T-helper 2 cell treated with Interferon-gamma antibody and Interleukin-4, amounts not matched to agents 100 ng/mL and 5 ng/mL, for 36 hours (primary cell): ENCODE measurements at regions not wholly inside any gene's neighbourhood (a gene's known extent, or its start where the extent isn't known, plus 50 kb on each side); places are given as distances from the start of the nearest gene placed in this dataset.
"Not testable (repeated sequence)": the region's sequence is repeated elsewhere in the genome, so short reads cannot be mapped to it uniquely, and the experiment has no call there.

ENCODE experiments used
- intact Hi-C: fragments of 100-400 bp; cut with micrococcal nuclease; formaldehyde crosslinking; loops from one replicate; pipeline ENCODE4 v1.15.1; 2023

DNA sequence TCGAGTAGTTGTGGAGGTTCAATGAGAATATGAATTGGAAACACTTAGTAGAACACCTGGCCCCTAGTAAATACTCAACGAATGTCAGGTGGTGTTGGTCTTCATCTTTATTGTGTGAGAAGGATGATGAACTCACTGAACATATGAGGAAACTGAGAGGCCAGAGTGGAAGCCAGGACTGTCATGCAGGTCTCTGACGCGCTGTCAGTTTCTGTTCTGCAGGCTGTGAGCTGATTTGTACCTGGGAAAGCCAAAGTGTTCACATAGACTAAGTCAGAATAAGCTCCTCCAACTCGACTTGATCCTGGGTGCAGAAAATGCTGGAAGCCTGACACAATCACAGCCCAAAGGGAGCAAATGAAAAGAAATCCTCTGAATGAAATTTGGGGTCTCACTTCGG is 222.2 kb downstream of the LY86 start:
- intact Hi-C loops, result loop anchor here (5.0 kb wide), 1 partner anchor 47 kb away; no protein-coding TSS in a partner anchor

DNA sequence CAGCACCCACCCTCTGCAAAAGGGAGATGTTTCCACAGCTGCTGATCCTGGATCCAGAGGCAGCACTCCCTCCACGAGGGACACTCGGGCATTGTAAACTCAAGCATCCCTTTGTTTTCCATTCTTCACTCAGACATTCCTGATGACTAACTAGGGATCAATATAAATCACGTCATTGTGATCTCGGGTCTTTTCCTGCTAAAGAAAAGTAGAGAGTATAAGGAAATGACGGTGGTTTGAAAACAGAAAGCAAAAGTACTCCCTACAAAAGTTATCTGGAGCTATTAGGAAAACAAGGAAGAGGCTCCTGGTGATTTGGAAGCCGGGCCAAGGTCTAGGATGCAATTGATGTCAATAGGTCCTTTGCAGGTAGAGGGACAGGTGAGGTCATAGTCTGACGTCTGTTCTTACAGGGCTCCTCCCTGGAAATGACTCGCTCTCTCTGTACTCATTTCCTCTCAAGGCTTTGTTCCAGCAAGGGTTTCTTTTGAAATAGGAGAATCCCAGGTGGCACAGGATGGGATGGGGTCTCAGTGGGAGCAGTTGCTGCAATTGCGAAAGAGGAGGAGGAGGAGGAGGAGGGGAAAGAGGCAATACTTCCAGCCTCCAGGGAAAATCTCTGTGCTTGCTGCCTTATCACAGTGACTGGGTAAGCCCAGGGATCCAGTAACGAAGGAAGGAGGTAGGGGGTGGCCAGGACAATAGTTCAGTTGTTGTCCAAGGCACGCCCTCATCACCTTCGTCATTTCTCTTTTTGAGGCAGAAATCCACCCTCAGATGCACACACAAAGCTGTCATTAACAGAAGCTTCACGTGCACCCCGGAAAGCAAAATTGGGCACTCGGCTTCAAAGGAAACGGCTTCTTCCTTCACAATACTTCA is 222.8 kb downstream of the LY86 start:
- intact Hi-C loops, result loop anchor here (2.0 to 5.0 kb wide), 2 partner anchors 13 to 46 kb away; no protein-coding TSS in a partner anchor

DNA sequence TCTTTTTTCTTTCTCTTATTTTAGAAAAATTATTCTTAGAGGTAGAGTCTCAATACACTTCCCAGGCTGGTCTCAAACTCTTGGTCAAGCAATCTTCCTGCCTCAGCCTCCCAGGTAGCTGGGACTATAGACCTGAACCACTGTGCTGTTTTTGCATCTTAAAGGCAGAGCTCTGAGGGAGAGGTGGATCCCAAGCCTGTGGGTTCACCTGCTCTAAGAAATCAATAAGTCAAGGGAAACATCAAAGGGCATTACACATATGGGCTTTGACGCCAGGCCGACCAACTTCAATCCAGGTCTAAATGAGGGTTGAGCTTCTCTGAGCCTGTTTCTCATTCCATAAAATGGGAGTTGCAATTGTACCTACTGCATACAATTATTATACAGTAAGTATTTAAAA is 223.9 kb downstream of the LY86 start:
- intact Hi-C loops, result loop anchor here (2.0 to 5.0 kb wide), 2 partner anchors 14 to 45 kb away; no protein-coding TSS in a partner anchor

DNA sequence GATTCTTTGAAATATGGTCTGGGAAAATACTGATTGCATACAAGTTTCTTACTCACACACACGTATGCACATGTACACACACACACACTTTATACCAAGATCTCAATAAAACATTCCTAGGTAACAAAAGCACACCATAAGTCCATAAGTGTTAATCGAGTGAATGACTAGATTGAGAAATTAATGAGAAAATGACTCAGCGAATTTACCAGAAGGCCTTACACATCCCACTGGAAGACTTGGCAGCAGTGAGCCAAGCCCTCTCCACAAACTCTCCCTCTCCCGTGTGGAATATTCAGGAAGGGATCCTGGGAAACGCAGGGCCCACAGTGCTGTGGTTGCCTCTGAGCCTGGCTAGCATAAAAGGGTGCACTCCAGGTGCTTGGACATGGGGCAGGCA is 227.2 kb downstream of the LY86 start:
- intact Hi-C loops, result no loop called here

DNA sequence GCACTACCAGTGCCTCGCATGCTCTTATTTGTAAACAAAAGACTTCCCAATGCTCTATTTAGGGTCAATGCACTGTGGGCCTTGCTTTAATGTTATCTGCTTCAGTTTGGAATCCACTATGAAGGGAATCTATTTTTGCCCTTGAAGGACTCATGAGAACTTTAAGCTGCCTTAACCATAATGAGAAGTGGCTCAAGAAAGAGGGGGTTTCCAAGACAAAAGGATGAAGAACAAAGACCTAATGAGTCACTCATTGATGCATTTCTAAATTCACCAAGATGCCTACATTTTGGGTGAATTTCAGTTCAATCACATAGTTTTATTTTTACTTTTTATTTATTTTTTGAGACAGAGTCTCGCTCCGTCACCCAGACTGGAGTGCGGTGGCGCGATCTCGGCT is 228.2 kb downstream of the LY86 start:
- intact Hi-C loops, result no loop called here

DNA sequence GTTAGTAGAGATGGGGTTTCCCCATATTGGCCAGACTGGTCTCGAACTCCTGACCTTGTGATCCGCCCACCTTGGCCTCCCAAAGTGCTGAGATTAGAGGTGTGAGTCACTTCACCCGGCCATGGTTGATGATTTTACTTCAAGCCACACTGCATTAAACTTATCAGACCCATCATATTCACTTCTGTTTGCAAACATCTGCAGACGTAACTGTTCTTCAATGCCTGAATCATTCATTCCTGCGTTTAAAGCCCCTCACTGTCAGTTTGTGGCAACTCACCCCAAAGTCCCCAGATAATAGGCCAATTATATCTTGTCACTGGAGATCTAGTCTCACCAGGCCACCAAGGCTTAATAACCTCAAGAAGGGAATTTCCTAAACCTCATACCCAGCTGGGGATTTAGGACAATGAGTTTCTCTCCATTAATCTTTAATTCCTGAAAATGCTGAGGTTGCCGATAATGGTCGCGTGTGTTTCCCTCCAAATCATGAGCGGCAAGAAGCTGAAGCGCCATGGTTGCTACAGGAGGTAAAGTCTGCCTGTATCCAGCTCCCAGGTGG is 229.6 kb downstream of the LY86 start:
- intact Hi-C loops, result no loop called here

DNA sequence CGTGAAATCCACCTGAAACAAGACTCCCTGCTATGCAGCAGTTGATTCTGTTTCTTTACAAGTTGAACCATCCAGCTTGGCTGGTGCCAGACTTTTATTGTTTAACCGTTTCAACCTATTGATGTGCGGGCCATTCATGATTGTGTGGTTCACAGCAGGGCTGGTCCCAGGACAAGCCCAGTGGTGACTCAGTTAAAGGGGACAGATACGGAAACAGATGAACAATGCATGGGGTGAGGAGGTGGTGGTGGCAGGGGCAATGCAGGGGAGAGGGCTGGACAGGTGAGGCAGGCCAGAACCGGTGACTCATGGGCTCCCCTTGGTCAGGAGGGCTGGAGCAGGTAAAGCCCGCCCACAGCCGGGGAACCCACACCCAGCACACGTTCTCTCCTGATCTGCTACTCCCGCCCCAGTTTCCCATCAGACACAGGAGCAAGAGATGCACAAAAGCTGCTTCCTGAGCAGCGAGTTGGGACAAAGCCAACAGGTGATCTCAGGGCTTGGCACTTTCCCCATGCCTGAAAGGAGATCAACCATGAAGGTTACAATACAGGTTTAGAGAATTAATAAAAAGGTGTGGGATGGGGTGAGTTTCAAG is 232.2 kb downstream of the LY86 start:
- intact Hi-C loops, result no loop called here

DNA sequence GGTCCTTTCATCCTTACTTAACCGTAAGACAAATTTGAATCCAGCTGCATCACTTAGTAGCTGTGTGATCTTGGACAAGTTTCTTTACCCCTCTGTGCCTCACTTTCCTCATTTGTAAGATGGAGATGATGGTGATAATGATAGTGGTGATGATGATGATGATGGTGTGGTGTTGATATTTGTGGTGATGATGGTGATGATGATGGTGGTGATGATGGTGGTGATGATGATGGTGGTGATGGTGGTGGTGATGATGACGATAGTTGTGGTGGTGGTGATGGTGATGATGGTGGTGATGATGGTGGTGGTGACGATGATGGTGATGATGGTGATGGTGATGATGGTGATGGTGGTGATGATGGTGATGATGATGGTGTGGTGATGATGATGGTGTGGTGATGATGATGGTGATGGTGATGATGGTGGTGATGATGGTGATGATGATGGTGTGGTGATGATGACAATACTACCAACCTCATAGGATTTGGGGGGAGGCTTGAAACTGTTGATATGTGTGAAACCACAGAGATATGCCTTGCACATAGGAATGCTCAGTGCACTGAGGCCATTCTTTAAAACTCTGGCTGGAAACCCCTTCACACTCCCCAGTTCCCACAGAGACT is 233.2 kb downstream of the LY86 start:
- intact Hi-C loops, result no loop called here

DNA sequence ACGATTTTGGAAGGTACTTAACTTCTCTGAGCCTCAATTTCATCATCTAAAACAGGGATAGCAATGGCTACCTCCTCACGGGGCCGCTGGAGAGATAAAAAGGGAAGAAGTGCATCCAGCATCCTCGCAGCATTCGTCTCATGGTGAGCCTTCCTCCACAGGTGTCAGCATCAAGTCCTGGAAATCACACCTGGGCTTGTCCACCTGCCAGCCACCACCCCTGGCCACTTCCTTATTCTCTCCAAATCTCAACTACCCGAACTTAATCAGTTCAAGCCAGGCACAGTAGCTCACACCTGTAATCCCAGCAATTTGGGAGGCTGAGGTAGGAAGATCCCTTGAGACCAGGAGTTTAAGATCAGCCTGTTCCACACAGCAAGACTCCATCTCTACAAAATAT is 234.5 kb downstream of the LY86 start:
- intact Hi-C loops, result no loop called here

DNA sequence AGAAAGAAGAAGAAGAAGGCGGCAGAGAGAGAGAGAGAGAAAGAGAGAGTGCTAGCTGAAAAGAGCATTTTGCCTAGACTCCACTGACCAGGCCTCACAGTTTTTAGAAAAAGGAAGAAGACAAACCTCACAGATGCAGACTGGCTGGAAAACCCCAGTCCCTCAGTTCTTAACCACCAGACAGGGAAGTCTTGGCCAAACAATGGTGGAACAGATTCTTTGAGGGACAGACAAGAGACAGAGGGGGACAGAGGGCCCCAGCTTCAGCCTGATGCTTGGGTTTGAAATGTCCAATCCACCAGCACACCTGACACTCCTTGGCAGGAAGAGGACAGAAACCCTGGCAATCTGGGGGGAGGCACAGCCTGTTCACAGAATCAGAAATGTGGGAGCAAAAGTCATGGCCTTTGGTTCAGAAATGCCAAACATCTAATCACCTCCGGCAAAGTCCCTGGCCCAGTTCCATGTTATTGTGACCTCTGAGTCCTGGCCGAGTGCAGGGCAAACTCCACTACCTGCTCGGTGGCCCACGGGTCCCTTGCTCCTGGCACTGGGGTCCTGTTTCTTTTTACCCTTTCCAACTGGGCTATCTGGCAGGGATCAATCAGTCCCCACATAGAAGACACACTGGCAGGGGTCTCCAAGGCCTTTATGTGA is 235.2 kb downstream of the LY86 start:
- intact Hi-C loops, result no loop called here

DNA sequence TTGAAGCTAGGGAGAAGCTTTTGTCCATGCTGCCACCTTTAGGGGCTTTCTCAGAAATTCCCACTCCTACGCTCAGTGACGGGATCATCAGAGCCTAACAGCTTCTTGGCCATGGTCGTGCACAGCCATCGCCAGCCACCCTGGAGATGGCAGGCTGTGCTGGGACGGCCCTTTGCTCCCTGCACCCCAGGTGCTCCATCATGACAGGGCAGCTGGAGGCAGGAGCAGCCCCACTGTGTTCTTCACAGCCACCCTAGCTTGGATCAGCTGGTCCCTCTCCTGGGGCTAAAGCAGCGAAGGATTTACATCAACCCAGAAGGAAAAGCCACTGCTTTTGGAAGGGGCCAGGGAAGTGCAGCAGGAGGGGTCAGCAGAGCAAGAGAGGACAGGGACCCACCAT is 235.9 kb downstream of the LY86 start:
- intact Hi-C loops, result no loop called here

DNA sequence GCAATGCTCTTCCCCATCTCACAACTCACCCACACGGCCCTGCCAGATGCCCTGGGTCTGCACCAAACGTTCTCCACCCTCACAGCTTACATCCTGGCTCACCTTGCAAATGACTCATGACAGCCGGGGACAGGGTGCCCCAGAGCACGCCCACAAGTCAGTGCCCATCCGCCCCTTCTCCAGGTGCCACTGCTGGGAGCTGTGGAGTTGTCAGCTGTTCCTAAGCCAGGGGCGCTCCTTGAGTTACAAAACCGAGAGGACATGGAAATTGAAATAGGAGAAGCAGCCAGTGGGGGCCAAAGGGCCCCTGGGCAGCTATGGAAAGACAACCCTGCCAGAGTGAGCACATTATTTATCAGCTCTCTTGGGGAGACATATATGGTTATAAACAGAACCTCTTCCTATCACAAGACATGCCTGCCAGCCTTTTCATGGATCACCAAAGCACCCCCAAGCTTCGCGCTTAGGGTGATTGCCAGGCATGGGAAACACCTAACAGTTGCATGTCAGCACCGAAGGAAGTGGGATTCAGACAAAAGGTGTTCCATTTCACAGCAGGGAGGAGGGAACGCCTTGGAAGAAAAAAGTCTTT is 236.8 kb downstream of the LY86 start:
- intact Hi-C loops, result no loop called here

DNA sequence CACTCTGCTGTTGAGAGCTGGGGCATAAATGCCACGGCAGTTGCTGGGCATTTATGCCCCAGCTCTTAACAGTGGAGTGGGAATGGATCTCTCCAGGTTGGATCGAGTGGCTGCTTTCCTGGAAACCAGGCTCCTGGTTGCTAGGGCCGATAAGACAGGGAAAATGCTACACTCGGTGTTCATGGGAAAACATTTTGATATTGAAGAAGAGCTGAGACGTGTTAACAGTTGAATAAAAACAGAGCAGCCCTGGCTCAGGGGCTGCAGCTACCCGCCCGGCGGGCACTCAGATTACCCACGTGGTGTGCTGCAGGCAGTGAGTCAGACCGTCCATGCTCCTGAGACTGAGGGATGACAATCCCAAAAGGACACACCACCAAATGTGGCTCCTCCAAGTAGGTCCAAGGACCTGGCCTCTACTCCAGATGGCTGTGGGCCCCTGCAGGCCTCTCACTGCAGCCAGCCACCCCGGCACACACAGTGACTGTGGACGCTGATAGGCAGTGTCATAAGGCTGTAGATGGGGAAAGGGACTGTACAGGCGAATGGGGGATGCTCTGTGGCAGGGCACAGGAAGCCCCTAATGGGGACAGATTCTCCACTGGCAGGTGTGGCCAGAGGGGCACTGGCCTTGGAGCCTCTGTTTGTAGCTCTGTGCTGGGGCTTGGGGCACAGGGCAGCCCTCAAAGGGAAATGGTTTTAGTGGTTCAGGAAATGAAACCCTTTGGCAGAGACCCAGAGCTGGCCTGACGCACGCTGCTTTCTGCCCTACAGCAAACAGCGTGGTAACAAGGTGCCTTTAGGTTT is 237.8 kb downstream of the LY86 start:
- intact Hi-C loops, result no loop called here

DNA sequence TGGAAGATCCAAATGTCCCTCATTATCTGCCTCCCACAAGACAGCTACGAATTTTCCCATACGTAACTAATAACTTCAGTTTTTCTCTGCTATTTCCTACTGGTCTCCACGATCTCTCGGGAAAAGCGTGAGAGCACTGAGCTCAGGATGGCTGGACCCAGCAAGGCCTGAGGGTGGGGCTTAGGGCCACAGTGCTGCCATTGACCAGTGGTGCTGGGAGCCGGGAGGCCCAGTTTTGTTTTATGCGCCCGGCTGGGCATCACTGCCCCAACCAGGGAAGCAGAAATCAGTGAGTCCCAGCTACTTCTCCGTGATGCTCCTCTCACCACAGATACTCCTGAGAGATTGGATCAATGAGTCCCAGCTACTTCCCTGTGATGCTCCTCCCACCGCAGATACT is 238.4 kb downstream of the LY86 start:
- intact Hi-C loops, result no loop called here

DNA sequence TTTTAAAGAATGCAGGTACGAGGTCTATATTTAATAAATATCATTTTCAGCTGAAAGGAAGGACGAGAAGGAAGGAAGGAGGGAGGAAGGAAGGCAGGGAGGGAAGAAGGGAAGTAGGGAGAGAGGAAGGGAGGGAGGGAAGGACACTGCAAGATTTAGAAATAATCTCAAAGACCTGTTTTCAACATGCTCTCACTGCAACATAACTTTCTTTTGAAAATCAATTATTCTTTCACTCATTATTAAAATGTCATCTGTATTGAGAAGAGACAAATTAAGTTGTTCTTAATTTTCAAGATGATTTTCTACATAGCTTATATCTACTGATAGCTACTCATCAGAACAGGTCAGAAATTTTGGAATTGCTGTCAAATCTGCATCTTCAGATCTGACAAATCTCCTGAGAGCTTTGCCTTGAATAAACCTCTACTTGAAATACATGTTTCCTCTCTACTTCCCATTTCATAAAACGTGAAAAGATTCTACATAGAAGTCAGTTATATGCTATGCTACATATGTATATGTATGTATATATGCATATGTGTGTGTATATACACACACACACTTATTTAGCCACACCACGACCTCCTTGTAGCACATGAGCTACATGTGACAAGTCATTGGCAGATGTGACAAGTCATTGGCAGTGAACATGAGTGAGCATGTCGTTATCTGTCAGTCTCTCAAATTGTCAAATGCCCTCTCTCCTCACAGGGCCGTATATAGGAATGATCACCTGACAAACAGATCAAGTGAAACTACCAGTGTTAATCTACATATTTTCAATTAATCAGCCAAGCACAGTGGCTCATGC is 241.6 kb downstream of the LY86 start:
- intact Hi-C loops, result no loop called here

DNA sequence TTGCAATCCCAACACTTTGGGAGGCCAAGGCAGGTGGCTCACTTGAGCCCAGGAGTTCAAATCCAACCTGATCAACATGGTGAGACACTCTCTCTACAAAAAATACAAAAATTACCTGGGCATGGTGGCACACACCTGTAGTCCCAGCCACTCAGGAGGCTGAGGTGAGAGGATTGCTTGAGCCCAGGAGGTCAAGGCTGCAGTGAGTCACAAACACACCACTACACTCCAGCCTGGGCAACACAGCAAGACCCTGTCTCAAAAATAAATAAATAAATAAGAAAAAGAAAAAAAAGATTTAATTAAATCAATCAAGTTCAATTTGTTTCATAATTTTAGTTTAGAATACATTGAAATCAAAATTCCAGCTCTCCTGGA is 242.2 kb downstream of the LY86 start:
- intact Hi-C loops, result not testable (repeated sequence)

DNA sequence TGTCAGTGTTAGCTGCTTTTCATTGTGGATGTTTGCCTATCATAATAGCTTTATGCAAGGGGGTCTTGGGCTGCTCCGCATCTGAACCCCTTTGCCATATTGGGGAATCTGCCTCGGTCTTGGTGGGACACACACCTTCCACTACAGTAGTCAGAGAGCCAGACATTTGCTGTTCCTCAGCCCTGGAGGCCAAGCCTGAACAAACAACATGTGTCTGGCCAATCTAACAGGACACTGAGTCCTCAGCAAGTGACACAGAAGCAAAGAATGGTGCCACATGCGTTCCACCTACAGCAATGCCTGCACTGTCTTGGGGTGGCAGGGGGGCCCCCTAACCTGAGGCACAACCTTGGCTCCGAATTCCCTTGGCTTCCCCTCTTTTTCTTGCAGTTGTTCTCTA is 243.9 kb downstream of the LY86 start:
- intact Hi-C loops, result no loop called here

DNA sequence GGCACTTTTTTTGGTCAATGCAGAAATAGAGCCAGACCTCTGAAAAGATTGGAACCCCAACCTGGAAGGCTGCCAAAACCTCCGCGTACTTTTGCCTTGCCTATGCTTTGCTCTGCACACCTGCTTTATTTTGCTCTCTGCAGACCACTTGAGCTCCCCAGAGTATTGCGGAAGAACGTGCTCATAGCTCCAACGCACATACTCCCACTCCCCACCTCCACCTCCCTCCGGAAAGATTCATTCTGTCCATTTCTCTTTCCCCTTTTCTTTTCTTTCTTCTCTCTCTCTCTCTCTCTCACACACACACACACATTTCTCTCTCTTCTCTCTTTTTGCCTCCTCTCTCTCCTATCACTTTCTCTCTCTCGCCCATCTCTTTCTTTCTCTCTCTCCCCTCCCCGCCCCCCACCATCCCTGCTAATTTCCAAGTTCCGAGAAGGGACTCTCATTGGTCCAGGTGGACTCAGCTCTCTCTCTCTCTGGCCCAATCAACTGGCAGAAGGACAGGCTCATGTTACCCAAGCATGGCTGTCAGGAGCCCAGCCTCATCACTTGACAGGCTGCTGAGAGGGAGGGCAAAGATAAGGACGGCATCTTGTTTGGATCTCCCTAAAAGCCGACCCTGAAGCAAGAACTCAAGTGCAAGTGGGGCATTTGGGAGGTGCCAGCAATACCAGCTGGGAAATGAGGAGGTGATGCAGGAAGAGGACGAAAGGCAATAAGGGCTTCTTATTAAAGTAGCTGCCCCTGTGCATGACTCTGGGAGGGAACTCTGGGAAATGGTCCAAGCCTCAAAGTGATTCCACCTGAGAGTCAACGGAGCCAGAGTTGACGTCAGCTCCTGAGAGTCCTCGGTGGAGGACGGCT is 246.1 kb downstream of the LY86 start:
- intact Hi-C loops, result no loop called here

DNA sequence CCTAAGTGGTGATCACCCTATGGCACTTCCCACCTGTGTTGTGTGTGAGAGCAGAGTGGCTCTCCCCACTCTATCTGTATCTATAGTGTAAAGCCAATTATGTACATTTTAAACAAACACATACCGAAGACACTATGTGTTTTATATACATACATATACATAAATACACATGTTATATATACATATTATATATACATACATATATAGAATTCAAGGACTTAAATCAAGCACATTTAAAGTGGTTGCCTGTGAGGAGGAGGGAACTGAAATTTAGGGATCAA is 246.6 kb downstream of the LY86 start:
- intact Hi-C loops, result no loop called here
